22Rv1 (cell line): ENCODE measurements at regions not wholly inside any gene's neighbourhood (a gene's known extent, or its start where the extent isn't known, plus 50 kb on each side); places are given as distances from the start of the nearest gene placed in this dataset.

Source experiments
- CTCF ChIP-seq: fragments of 450-650 bp; IDR thresholded peaks from 2 replicates; pipeline ENCODE4 v1.5.1; 2017; ENCODE audit warnings: mild to moderate bottlenecking
- ZFX ChIP-seq: fragments of 450-650 bp; IDR thresholded peaks from 2 replicates; pipeline ENCODE4 v1.6.1; 2017; ENCODE audit warnings: antibody characterized with exemption, borderline replicate concordance

GRCh38 chr18:37658894-37659293 is 93.3 kb upstream of the CELF4 start:
- TF ChIP-seq CTCF (no peak), ZFX (no peak)
